ENCODE measurements at regions not wholly inside any gene's neighbourhood (a gene's known extent, or its start where the extent isn't known, plus 50 kb on each side); places are given as distances from the start of the nearest gene placed in this dataset.

DNA sequence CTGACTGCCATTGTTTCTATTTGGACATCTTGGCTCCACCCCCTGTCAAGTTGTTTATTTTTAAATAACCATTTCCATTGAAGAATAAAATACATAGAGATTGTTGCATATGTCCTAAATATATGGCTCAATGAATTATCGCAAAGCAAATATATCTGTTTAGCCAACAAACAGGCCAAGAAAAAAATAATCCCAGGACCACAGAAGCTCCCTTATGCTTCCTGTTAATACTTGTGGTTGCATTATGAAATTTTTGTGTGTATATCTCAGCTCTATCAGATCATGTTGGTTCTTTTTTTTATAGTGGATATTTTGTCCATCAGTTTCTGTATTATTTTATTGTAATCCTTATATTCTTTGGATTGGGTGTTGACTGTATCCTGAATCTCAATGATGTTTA is 53.4 kb upstream of the CYP2C8 start:
- no peak for TF ChIP-seq CTCF (IDR thresholded peaks at IDR 0.05; ENCODE audit: low read length)
- TF ChIP-seq EZH2phosphoT487 (IDR thresholded peaks at IDR 0.05; ENCODE audit: low read length): no peak
- no peak for TF ChIP-seq EZH2 (optimal IDR thresholded peaks at IDR 0.05; ENCODE audit: low read depth, low read length)
